ENCODE measurements at regions not wholly inside any gene's neighbourhood (a gene's known extent, or its start where the extent isn't known, plus 50 kb on each side); places are given as distances from the start of the nearest gene placed in this dataset.
"Not testable (repeated sequence)": the region's sequence is repeated elsewhere in the genome, so short reads cannot be mapped to it uniquely, and the experiment has no call there.

GRCh38 chr1:148315071-148315811 is 163.2 kb upstream of the NBPF11 start:
- no peak for DNase-seq (ENCODE audit: low spot score)

GRCh38 chr1:148310807-148311206 is 158.7 kb upstream of the NBPF11 start:
- DNase-seq (ENCODE audit: low spot score), result no peak

DNA sequence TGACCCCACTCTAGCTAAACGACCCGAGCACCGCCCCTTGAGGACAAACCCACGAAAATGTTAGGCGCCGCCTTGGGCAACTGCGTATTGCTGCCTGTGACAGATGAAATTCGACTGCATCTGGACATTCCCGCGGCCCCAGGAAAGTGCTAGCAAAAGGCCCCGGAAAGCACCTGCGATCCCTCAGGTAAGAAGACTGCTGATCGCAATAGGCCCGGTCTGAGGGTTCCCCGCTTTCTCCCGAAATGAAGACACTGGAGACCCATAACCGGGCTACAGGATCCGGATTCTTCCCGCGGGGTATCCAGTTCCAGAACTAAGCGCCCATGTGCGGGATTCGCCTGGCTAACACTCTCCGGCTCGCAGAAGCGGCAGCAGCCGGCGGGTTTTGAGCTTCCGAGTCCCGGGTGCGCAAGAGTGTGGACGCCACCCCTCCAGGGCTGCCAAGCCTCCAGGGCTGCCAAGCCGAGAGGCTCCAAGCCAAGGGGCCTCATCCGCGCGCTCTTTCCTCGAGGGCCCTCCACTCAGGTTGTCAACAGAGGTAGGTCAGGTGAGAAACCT is 157.9 kb upstream of the NBPF11 start:
- DNase-seq (ENCODE audit: low spot score), result no peak

- DNase-seq (ENCODE audit: low spot score), result no peak
Measured at GRCh38 chr1:148308832-148309458, 156.9 kb upstream of the NBPF11 start.

GRCh38 chr1:148307583-148308185 is 155.6 kb upstream of the NBPF11 start:
- no peak for DNase-seq (ENCODE audit: low spot score)

- DNase-seq (ENCODE audit: low spot score), result not testable (repeated sequence)
Measured at GRCh38 chr1:148304935-148305334, 152.9 kb upstream of the NBPF11 start.

GRCh38 chr1:148302586-148303364 is 150.7 kb upstream of the NBPF11 start:
- DNase-seq (ENCODE audit: low spot score), result not testable (repeated sequence)

- DNase-seq (ENCODE audit: low spot score), result not testable (repeated sequence)
Measured at GRCh38 chr1:148297852-148298251, 145.8 kb upstream of the NBPF11 start.

DNA sequence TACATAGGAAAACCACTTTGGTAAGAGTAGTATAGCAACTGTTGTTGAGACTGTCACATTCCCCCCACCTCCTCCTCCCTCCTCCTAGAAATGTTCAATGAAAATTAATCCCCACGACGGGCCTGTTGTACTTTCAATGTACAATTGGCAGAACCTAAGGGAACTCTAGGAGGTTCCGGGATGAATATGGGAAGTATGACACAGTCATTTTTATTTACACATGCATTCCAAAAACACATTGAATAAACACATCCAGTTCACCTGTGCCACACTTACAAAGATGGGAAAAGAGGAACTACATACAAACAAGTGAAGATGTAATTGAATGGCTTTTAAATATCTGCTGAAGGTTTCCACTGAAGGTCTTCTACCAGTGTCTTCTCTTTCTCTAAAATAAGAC is 144.4 kb upstream of the NBPF11 start:
- no peak for DNase-seq (ENCODE audit: low spot score)

GRCh38 chr1:148294116-148294807 is 142.2 kb upstream of the NBPF11 start:
- DNase-seq (ENCODE audit: low spot score), result no peak

DNA sequence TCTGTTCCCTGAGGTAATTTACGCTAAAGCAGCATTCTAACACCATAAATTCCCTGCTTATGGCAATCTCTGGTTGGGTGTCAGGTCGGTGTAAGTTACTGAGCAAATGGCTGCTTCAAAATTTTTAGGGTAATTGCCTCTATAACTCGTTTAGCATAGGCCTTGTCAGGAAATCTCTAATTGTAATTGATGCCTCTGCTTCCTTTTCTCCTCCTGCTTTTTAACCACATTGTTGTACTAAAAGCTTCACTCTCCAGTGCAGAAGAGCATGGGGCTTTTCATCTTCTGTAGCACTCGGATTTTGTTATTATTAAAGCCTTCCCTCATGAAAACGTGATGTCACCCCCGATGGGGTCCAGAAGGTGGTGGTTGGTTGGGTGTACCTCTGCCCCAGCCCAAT is 141.6 kb upstream of the NBPF11 start:
- no peak for DNase-seq (ENCODE audit: low spot score)

DNA sequence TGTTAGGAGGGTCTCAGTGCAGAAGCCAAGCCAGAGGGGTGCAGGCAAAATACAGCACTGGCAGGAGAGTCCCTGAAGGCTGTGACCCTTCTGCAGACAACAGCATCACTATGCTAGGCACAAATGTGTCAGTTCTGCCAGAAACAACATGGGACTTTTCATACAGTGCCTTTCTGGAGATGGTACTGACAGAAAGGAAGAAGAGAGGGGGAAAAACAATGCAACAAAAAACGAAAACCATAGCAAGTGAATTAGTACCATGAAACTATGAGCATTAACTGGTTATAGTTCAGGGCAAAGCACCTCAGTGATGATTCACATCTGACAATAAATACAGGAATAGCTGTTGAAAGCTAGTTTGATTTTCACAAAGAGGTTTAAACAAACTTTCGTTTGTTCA is 140.8 kb upstream of the NBPF11 start:
- no peak for DNase-seq (ENCODE audit: low spot score)

GRCh38 chr1:148290881-148291280 is 138.8 kb upstream of the NBPF11 start:
- no peak for DNase-seq (ENCODE audit: low spot score)

DNA sequence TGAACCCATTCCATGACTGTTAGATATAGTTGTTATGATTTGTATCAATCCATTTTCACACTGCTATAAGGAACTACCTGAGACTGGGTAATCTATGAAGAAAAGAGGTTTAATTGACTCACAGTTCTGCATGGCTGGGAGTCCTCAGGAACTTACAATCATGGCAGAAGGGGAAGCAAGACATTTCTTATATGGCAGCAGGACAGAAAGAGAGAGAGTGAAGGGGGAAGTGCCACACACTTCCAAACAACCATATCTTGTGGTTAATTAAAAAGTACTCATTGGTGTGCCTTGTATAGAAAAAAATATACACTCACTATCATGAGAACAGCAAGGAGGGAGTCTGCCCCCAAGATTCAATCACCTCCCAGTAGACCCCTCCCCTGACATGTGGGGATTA is 137.6 kb upstream of the NBPF11 start:
- DNase-seq (ENCODE audit: low spot score), result no peak

DNA sequence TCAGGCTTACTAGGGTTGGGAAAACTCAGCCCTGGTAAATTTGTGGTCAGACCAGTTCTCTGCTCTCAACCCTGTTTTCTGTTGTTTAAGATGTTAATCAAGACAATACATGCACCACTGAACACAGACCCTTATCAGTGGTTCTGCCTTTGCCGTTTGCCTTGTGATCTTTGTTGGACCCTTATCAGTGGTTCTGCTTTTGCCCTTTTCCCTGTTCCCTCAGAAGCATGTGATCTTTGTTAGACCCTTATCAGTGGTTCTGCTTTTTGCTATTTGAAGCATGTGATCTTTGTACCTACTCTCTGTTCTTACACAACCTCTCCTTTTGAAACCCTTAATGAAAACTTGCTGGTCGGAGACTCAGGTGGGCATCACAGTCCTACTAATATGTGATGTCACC is 133.9 kb upstream of the NBPF11 start:
- not testable (repeated sequence) for DNase-seq (ENCODE audit: low spot score)

- DNase-seq (ENCODE audit: low spot score), result not testable (repeated sequence)
Measured at GRCh38 chr1:148280831-148281572, 128.9 kb upstream of the NBPF11 start.

- not testable (repeated sequence) for DNase-seq (ENCODE audit: low spot score)
Measured at GRCh38 chr1:148279002-148279542, 127.0 kb upstream of the NBPF11 start.

DNA sequence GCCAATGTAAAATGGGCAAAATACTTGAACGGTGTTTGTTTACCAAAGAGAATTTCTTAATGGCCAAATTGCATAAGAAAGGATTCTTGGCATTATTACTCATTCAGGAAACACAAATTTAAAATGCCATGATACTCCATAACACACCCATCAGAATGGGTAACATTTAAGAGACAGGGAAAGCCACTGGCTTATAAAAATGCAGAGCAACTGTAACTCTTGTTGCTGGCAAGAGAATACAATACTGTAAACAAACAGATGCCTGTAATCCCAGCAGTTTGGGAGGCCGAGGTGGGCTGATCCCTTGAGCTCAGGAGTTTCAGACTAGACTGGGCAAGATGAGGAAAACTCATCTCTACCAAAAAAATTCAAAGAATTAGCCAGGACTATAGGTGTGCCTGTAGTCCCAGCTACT is 125.8 kb upstream of the NBPF11 start:
- not testable (repeated sequence) for DNase-seq (ENCODE audit: low spot score)

- not testable (repeated sequence) for DNase-seq (ENCODE audit: low spot score)
Measured at GRCh38 chr1:148267066-148267465, 115.0 kb upstream of the NBPF11 start.

Data from hepatic stellate cell (primary cell).